Stimulated activated CD8-positive, alpha-beta memory T cell treated with anti-CD3 and anti-CD28 coated beads, Interleukin-2, amount 100 ng/mL, for 1 hour (primary cell): ENCODE measurements at regions not wholly inside any gene's neighbourhood (a gene's known extent, or its start where the extent isn't known, plus 50 kb on each side); places are given as distances from the start of the nearest gene placed in this dataset.
"Not testable (repeated sequence)": the region's sequence is repeated elsewhere in the genome, so short reads cannot be mapped to it uniquely, and the experiment has no call there.

Experiments used
- DNase-seq, 2 donors: peaks; one replicate each; pipeline ENCODE4 v3.0.0-alpha.2; 2020; ENCODE audit warnings: low read depth in 2 of 2

- DNase-seq, result no peak
Observed at GRCh38 chr18:57953883-57954282, 90.1 kb upstream of the NEDD4L start.

- DNase-seq, result no peak
Observed at GRCh38 chr18:57951999-57952774, 91.8 kb upstream of the NEDD4L start.

DNA sequence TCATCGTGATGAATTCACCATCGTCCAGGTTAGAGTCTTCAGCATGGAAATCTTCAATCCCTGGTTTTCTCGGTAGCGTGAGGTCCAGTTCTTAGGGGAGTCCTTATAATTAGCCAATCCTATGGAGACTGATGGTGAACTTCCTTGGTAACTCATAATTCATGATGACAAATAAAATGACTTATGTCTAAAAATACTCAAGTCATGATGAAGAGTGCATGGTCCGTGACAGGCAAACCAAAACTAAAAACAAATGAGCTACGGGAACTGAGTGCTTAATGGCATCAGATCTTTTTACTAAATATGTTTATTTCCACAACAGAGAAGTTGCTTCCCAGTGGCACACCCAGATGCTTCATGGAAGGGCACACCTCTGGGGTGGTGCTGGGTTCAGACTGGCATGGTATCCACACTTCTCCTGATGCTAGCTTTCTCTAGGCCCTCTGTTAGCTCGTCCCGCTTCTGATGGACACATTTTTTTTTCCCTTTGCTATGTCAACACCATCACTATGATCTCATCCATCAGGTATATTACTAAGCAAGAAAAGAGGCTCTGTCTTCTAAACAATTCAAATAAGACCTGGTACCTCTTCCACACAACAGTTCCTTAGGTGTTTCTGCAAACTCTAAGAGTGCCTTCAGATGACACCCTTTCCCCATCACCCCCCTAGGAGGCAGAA is 92.8 kb upstream of the NEDD4L start:
- DNase-seq, result no peak

GRCh38 chr18:57950542-57950941 is 93.5 kb upstream of the NEDD4L start:
- DNase-seq, result no peak

DNA sequence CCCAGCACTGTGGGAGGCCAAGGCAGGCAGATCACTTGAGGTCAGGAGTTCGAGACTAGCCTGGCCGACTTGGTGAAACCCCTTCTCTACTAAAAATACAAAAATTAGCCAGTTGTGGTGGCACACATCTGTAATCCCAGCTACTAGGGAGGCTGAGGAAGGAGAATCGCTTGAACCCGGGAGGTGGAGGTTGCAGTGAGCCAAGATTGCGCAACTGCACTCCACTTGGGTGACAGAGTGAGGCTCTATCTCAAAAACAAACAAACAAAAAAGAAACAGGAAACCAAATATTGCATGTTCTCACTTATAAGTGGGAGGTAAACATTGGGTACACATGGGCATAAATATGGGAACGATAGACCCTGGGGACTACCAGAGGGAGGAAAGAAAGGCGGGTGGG is 94.7 kb upstream of the NEDD4L start:
- DNase-seq, result not testable (repeated sequence)

DNA sequence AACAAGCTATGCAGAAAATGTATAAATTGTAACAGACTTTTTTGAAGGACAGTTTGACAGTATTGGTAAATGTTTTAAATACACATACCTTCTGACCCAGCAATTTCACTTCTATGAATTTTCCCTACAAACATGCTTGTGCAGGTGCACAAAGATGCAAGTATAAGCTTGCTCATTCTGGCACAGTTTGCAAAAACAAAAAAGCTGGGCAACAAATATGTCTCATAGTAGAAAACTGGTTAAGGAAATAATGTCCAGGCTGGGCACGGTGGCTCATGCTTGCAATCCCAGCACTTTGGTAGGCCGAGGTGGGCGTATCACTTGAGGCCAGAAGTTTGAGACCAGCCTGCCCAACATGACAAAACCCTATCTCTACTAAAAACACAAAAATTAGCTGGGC is 96.9 kb upstream of the NEDD4L start:
- no peak for DNase-seq

DNA sequence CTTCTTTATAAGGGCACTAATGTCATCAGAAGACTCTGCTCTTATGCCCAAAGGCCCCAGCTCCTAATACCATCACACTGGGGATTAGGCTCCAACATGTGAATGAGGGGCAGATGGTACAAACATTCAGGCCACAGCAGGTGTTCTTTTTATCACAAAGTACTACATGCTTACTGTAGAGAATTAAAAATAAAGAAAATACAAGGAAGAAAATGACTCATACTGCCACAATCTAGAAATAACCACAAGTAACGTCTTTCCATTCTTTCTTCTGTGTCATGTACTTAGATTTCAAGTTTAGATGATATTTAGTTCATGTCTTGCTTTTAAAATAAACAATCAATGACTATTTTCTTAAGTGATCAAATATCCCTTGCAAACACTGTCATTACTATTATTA is 100.3 kb upstream of the NEDD4L start:
- no peak for DNase-seq

DNA sequence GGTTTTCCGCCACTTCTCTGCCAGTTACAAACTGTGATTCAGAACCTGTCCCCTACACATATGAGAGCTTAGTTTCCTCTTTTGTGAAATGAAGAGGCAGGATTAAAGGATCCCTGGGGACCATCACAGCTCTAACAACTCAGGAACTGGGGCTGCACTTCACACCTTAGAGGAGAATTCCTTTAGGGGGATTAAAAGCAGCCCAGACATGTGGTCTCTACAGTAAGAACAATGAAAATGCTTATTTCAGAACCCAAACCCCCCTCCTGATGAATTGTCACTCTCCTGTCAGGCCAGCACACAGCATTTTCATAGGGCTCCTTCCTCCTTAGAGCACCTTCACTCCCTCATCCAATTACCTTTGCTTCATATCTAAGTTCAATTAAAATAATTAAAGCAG is 101.5 kb upstream of the NEDD4L start:
- DNase-seq, result no peak

DNA sequence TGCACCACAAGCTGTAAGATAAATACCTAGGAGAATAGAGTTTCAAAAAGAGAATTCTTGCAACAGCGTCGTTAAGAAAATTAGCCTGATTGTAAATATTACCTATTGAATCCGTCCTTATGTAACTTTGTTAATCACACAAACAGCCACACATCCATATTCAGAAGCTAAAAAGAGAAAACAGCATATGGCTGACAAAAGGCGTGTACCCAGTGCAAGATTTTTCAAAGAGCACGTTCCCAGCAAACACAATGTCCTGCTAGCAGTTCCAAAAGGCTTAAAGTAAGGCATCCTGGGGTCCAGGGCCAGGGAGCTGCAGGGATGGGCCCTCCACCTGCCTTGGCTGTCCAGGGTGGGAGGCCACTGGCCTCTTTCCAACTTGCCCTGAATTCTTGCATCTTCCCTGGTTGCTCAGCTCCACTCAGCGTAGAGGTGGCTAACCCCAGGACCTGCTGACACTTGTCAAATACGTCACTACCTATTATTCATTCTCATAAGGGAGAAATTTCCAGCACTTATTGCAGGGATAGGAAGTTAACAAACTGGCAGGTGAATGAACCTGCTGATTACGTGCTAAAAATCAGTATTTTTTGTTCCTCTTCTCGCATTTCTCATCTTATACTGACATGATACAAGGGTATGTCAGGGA is 102.1 kb upstream of the NEDD4L start:
- DNase-seq, result no peak

GRCh38 chr18:57940166-57940660 is 103.8 kb upstream of the NEDD4L start:
- DNase-seq, result no peak

DNA sequence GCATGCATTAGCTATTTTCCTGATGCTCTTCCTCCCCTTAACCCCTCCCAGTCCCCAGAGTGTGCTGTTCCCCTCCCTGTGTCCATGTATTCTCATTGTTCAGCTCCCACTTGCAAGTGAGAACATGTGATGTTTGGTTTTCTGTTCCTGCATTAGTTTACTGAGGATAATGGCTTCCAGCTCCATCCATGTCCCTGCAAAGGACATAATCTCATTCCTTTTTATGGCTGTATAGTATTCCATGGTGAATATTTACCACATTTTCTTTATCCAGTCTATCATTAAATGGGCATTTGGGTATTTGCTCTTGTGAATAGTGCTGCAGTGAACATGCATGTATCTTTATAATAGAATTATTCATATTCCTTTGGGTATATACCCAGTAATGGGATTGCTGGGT is 109.7 kb upstream of the NEDD4L start:
- DNase-seq, result not testable (repeated sequence)

- no peak for DNase-seq
Observed at GRCh38 chr18:57931038-57931437, 113.0 kb upstream of the NEDD4L start.

DNA sequence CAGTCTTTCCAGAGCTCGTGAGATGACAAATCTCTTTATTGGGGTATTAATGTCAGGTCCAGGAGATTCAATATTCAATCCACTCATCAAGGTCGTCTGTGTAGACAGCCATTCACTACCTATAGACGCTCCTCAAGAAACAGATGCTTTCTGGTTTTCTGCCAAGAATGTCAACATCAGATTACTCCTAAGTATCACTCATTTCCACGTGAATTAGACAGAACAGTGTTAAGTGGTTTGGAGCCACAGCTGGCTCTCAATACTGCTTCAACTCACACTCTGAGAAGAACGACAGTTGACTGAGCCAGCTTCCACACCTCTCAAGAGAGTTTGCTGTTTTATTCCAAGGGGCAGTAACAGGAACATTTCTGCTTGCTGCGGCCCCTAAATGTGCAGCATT is 113.5 kb upstream of the NEDD4L start:
- DNase-seq, result no peak

GRCh38 chr18:57929922-57930321 is 114.1 kb upstream of the NEDD4L start:
- no peak for DNase-seq

DNA sequence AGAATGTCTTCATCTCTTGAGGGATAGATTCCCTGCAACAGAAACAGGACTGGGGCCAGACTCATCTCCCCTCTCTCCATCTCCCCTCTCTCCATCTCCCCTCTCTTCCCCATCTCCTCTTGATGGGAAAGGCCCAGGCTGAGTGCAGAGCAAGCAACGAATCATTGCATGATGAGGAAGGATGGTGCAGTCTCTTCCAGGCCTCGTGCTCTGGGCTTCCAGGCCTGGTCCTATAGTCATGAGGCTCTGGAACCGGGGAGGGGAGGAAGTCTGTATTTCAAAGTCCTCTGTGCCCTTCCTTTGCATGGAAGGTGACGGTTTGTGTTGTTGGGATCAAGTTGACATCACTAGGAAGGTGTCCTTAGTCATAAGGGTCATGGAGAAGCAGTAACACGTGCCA is 115.6 kb upstream of the NEDD4L start:
- DNase-seq, result no peak

DNA sequence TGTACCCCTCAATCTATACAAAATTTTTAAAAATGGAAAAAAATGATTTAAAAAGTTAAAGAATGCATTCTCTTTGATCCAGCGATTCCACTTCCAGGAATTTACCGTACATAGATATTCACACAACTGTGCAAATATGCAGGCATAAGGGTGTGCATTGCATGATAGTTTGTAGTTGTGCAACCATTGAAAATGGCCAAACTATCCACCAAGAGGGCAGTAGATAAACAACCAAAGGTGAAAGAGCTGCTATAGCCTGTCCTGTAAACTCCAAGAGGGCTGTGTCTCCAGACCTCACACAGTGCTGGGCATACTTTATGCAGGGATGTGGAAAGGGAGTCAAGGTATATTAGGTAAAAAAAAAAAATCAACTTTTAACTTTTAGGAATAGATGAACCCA is 116.5 kb upstream of the NEDD4L start:
- DNase-seq, result no peak

GRCh38 chr18:57925706-57926105 is 118.3 kb upstream of the NEDD4L start:
- no peak for DNase-seq

DNA sequence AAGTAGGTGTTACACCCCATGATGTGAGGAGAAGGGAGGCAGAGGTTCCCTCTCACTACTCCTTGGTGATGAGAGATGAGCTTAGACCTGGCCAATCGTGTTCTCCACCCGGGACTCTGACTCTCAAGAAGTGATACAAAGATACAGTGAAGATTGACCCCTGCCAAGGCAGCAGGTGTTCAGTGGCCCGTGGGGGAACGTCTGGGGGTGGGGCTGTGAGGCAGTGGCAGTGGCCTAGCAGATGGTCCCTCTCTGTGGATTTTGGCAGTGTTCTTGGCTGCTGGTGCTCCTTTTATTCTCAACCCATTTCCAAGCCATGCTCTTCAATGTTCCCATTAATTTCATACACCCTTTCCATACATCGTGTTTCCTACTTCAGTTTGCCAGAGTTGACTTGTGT is 120.4 kb upstream of the NEDD4L start:
- no peak for DNase-seq

DNA sequence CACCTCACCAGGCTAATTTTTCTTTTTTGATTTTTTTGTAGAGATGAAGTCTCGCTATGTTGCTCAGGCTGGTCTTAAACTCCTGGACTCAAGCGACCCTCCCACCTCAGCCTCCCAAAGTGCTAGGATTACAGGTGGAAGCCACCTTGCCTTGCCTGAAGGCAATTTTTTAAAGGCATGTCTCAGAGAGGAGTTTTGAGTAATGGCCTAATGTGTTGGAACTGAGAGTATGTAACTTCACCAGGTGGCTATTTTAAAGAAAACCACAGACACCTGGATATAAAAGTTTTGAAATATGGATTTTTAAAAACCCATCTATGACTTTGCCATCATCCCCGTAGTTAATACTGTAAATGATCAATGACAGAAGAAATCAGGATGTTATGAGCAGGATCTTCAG is 119.8 kb upstream of the ATP8B1 start:
- no peak for DNase-seq

DNA sequence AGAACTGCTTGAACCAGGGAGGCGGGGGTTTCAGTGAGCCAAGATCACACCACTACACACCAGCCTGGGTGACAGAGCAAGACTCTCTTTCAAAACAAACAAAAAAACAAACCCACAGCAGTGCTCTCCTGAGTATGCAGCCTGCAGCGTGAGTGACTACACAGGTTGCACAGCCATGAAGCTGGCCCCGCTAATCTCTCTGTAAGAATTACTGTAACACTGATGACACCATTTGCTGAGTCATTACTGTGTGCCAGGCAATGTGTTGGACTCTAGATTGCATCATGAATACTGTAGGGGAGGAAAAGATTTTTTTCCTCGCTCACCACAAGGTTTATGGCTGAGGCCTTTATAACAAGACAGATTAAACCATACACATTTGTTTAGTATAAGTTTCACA is 118.6 kb upstream of the ATP8B1 start:
- no peak for DNase-seq

DNA sequence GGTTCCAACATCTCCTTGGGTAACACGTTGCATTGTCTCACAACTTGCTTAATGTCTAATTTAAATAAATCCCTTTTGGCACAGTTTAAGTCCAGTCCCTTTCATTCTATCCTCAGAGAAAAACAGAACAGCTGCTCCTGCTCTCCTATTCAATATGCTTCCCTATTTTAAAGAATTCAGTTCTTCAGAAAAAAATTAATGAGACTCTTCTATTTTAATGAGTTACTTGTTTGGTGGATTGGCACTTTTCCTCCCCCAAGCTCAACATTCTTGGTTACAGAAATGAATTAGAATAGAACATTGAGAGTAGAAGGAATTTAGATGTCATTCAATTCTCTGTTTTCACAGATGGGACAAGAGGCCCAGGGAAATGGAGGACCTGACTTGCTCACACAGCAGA is 116.9 kb upstream of the ATP8B1 start:
- no peak for DNase-seq

DNA sequence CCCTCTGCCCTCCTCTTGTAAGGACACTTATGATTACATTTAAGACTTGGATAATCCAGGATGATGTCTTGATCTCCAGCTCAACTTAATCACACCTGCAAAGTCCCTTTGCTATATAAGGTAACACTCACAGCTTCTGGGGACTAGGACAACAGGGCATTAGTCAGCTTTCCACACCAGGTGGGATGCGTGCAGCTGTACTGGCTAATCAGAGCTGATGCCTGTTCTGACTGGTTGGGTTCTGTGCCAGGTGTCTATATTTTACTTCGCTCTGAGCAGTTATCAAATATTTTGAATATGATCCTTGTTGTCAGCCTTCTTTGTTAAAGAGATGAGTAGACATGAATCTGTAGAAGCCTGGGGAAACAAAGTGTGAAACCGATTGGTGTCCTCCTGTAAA is 115.5 kb upstream of the ATP8B1 start:
- DNase-seq, result no peak

DNA sequence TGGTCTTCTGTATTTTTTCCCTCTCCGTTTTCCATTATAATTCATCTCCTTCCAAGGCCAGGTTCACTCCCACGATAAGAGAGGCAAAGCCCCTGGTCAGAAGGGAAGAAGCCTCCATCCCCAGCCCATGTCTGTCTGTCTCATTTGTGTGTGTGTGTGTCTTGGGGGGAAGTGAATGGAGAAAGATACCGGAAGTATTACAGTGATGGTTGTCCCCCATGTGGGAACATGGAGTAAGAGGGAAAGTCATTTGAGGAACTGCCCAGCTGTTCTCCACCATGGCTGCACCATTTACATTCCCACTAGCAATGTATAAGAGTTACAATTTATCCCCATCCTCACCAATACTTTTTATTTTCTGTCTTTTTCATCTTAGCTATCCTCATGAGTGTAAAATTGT is 113.6 kb upstream of the ATP8B1 start:
- no peak for DNase-seq
